Endothelial cell of umbilical vein (primary cell): ENCODE measurements at regions not wholly inside any gene's neighbourhood (a gene's known extent, or its start where the extent isn't known, plus 50 kb on each side); places are given as distances from the start of the nearest gene placed in this dataset.
"Not testable (repeated sequence)": the region's sequence is repeated elsewhere in the genome, so short reads cannot be mapped to it uniquely, and the experiment has no call there.

ENCODE experiments used
- BruUV-seq: library from RNA; stranded (reverse); fragments of 400-500 nt; replicated peaks from 2 replicates; lab custom pipeline; 2021; lab: Mats Ljungman, UMichigan
- CTCF ChIA-PET: fragments of 300-600, 350-600 bp; sonication (Branson Sonifier 250); formaldehyde crosslinking; loops from one replicate; lab custom pipeline; 2021; ENCODE audit warnings: antibody characterized with exemption, inconsistent platforms; lab: Charles Lee
- POLR2A ChIA-PET: fragments of 300-600, 350-600 bp; sonication (Branson Sonifier 250); formaldehyde crosslinking; loops from one replicate; lab custom pipeline; 2021; ENCODE audit warnings: antibody characterized with exemption, inconsistent platforms; lab: Charles Lee
- DNase-seq: peaks from one replicate; pipeline ENCODE4 v3.0.0-alpha.2; 2011; ENCODE audit warnings: low read depth, low spot score
- FAIRE-seq: peaks from 2 replicates; lab custom pipeline; 2011; peaks lifted over from hg19 to GRCh38; lab: Jason Lieb, UNC
- H2AFZ ChIP-seq: 2 replicates; pipeline ENCODE4 v1.6.0; 2012; ENCODE audit warnings: low read depth, low read length, control low read depth, inconsistent platforms
- H3K27ac ChIP-seq: 2 replicates; pipeline ENCODE4 v1.5.1; 2011; ENCODE audit warnings: low read depth, mild to moderate bottlenecking, control low read depth, low read length, moderate library complexity; ENCODE audit not compliant: insufficient read depth
- H3K27me3 ChIP-seq, 2 experiments: 2 replicates each; pipeline versions ENCODE4 v1.6.0 to v1.6.1; 2011; ENCODE audit warnings: low read length in 2 of 2, mixed read lengths in 1 of 2; ENCODE audit not compliant: control insufficient read depth in 2 of 2, insufficient read depth in 2 of 2
- H3K36me3 ChIP-seq, 2 experiments: 2 replicates in 1 of 2; 3 replicates in 1 of 2; pipeline ENCODE4 v1.5.1; 2011; ENCODE audit warnings: low read length in 2 of 2, mild to moderate bottlenecking in 1 of 2, moderate library complexity in 1 of 2; ENCODE audit not compliant: control insufficient read depth in 2 of 2, insufficient read depth in 2 of 2; ENCODE audit errors: extremely low read depth in 1 of 2
- H3K4me1 ChIP-seq: 3 replicates; pipeline ENCODE4 v1.5.1; 2011; ENCODE audit warnings: mild to moderate bottlenecking, low read length; ENCODE audit not compliant: control insufficient read depth, insufficient read depth; ENCODE audit errors: extremely low read depth
- H3K4me2 ChIP-seq: 2 replicates; pipeline ENCODE4 v1.6.1; 2011; ENCODE audit warnings: low read length, control low read depth, mixed read lengths; ENCODE audit not compliant: insufficient read depth
- H3K4me3 ChIP-seq, 3 experiments: fragments of 200-600 bp in 1 of 3; sonication (generic), shearing (Covaris generic) in 1 of 3; replicated peaks in 1 of 3; 2 replicates each; pipeline ENCODE4 v1.5.1; 2011 to 2016; ENCODE audit warnings: control low read depth in 3 of 3, low read length in 3 of 3, mild to moderate bottlenecking in 2 of 3, inconsistent platforms in 1 of 3, low read depth in 1 of 3, moderate library complexity in 1 of 3; ENCODE audit not compliant: insufficient read depth in 1 of 3
- H3K79me2 ChIP-seq: 2 replicates; pipeline ENCODE4 v1.6.0; 2012; ENCODE audit warnings: low read length, inconsistent platforms; ENCODE audit not compliant: control insufficient read depth, insufficient read depth
- H3K9ac ChIP-seq: replicated peaks from 2 replicates; pipeline ENCODE3; 2011; ENCODE audit warnings: low read length, control low read depth; ENCODE audit not compliant: insufficient read depth; ENCODE audit errors: extremely low read depth
- H3K9me1 ChIP-seq: replicated peaks from 3 replicates; pipeline ENCODE4 v1.6.0; 2011; ENCODE audit warnings: mild to moderate bottlenecking, low read length; ENCODE audit not compliant: control insufficient read depth, insufficient read depth; ENCODE audit errors: extremely low read depth
- H3K9me3 ChIP-seq: replicated peaks from 2 replicates; pipeline ENCODE4 v1.5.1; 2012; ENCODE audit warnings: low read length, inconsistent platforms; ENCODE audit not compliant: control insufficient read depth, insufficient read depth
- H4K20me1 ChIP-seq: replicated peaks from 2 replicates; pipeline ENCODE3; 2011; ENCODE audit warnings: mild to moderate bottlenecking, low read length; ENCODE audit not compliant: control insufficient read depth, insufficient read depth; ENCODE audit errors: extremely low read depth
- JUN ChIP-seq: IDR thresholded peaks from 2 replicates; pipeline ENCODE4 v1.6.1; 2011; ENCODE audit warnings: borderline replicate concordance, low read depth; ENCODE audit not compliant: insufficient read length, insufficient read depth
- POLR2A ChIP-seq: IDR thresholded peaks from 2 replicates; pipeline ENCODE4 v1.6.1; 2012; ENCODE audit warnings: low read depth, mild to moderate bottlenecking, control low read depth, low read length
- dilution Hi-C: fragments of 300-500 bp; cut with MboI; formaldehyde crosslinking; loops from one replicate; pipeline ENCODE4 v1.15.0; 2019; ENCODE audit warnings: low sequenced_read_pairs; ENCODE audit not compliant: extremely low pct_ligation_motif_present
- intact Hi-C: fragments of 100-400 bp; cut with micrococcal nuclease; formaldehyde crosslinking; loops from one replicate; pipeline ENCODE4 v1.10.0; 2022

GRCh38 chr21:8997011-8997440, 1524.4 kb upstream of the TPTE start:
- ChIA-PET CTCF (no interaction called here), POLR2A (no interaction called here)
- Histone ChIP-seq H4K20me1 (no peaks in the 10 kb centered on the region), H3K9me3 (peaks cover 26% of the 10 kb centered on the region), H3K27me3 (no peaks in the 10 kb centered on the region), H3K27ac (no peak overlapping the region), H3K4me2 (no peak overlapping the region), H2AFZ (no peak overlapping the region), H3K79me2 (no peaks in the 10 kb centered on the region), H3K4me1 (no peaks in the 10 kb centered on the region), H3K9ac (no peak overlapping the region), H3K9me1 (no peaks in the 10 kb centered on the region), H3K36me3 (no peaks in the 10 kb centered on the region), H3K4me3 (no peak overlapping the region)
- TF ChIP-seq POLR2A (no peak), JUN (no peak)
- intact Hi-C loops, result no loop called here
- dilution Hi-C loops, result no loop called here
- no TSS peak for BruUV-seq
- no peak for FAIRE-seq
- no peak for DNase-seq

GRCh38 chr21:8997443-8998390, 1523.7 kb upstream of the TPTE start:
- DNase-seq, H4K20me1 ChIP-seq, H3K9ac ChIP-seq, H2AFZ ChIP-seq, CTCF ChIA-PET, H3K27ac ChIP-seq, H3K36me3 ChIP-seq, POLR2A ChIA-PET, H3K27me3 ChIP-seq, FAIRE-seq, H3K79me2 ChIP-seq, intact Hi-C loops, H3K4me2 ChIP-seq, dilution Hi-C loops, H3K4me1 ChIP-seq, BruUV-seq, H3K4me3 ChIP-seq, H3K9me1 ChIP-seq: not testable (repeated sequence)
- peaks cover 27% of the 10 kb centered on the region for H3K9me3 ChIP-seq

- H3K27ac ChIP-seq, H3K9ac ChIP-seq, FAIRE-seq, BruUV-seq, H2AFZ ChIP-seq, H3K4me2 ChIP-seq, intact Hi-C loops, H3K4me1 ChIP-seq, H3K36me3 ChIP-seq, dilution Hi-C loops, H3K79me2 ChIP-seq, H3K4me3 ChIP-seq, CTCF ChIA-PET, DNase-seq, POLR2A ChIA-PET, H3K9me1 ChIP-seq, H3K27me3 ChIP-seq, H4K20me1 ChIP-seq: not testable (repeated sequence)
- peaks cover 19% of the 10 kb centered on the region for H3K9me3 ChIP-seq
These were observed 1522.9 kb upstream of the TPTE start for GRCh38 chr21:8998480-8998879.
